ENCODE measurements at regions not wholly inside any gene's neighbourhood (a gene's known extent, or its start where the extent isn't known, plus 50 kb on each side); places are given as distances from the start of the nearest gene placed in this dataset.

GRCh38 chr2:176997792-176998169 is 214.8 kb upstream of the HNRNPA3 start:
- TF ChIP-seq CREB5 (CRISPR knock-in tag; IDR thresholded peaks at IDR 0.05; ENCODE audit: low read depth) (no peak), OSR1 (CRISPR knock-in tag; IDR thresholded peaks at IDR 0.05) (no peak), PATZ1 (CRISPR knock-in tag; IDR thresholded peaks at IDR 0.05; ENCODE audit: borderline replicate concordance) (no peak), ZNF70 (CRISPR knock-in tag; IDR thresholded peaks at IDR 0.05) (no peak), GLIS3 (CRISPR knock-in tag; IDR thresholded peaks at IDR 0.05) (no peak), ZFP3 (CRISPR knock-in tag; IDR thresholded peaks at IDR 0.05) (no peak), ZFP30 (CRISPR knock-in tag; IDR thresholded peaks at IDR 0.05) (no peak)
